ENCODE measurements at regions not wholly inside any gene's neighbourhood (a gene's known extent, or its start where the extent isn't known, plus 50 kb on each side); places are given as distances from the start of the nearest gene placed in this dataset.

- H3K79me2 ChIP-seq (ENCODE audit: control insufficient read depth, insufficient read depth, low read length): no peaks in the 10 kb centered on the region
- H3K4me2 ChIP-seq (ENCODE audit: insufficient read depth, low read length): no peak overlapping the region
- H4K20me1 ChIP-seq (replicated peaks; ENCODE audit: control insufficient read depth, extremely low read depth, insufficient read depth, low read length): no peaks in the 10 kb centered on the region
- intact Hi-C loops (cut with micrococcal nuclease): no loop called here
- no peaks in the 10 kb centered on the region for H3K9me3 ChIP-seq (replicated peaks; ENCODE audit: control insufficient read depth, insufficient read depth, low read length)
- ChIA-PET CTCF (interaction anchor here (0.7 to 0.9 kb wide), 3 partner anchors 82 to 466 kb away, joined by 3 read pairs; partner anchors contain the start of gene TMEFF2), POLR2A (no interaction called here)
- H3K4me3 ChIP-seq (replicated peaks in 1 of 3; ENCODE audit: insufficient read depth in 1 of 3, low read depth in 1 of 3, low read length in 3 of 3): no peak overlapping the region
- H3K9ac ChIP-seq (replicated peaks; ENCODE audit: extremely low read depth, insufficient read depth, low read length): no peak overlapping the region
- H3K4me1 ChIP-seq (ENCODE audit: control insufficient read depth, extremely low read depth, insufficient read depth, low read length): peaks cover 5% of the 10 kb centered on the region
- no TSS peak for BruUV-seq (replicated peaks)
- no peaks in the 10 kb centered on the region for H3K9me1 ChIP-seq (replicated peaks; ENCODE audit: control insufficient read depth, extremely low read depth, insufficient read depth, low read length)
- DNase-seq (ENCODE audit: low read depth, low spot score): no peak
- dilution Hi-C loops (cut with MboI; ENCODE audit: extremely low pct_ligation_motif_present, low sequenced_read_pairs): no loop called here
- no peak for TF ChIP-seq CTCF (IDR thresholded peaks at IDR 0.05; ENCODE audit: extremely low read depth in 1 of 2, insufficient read depth in 1 of 2, low read depth in 1 of 2, low read length in 2 of 2)
- no peak for TF ChIP-seq JUN (IDR thresholded peaks at IDR 0.05; ENCODE audit: borderline replicate concordance, insufficient read depth, insufficient read length, low read depth)
- TF ChIP-seq EZH2 (IDR thresholded peaks at IDR 0.05; ENCODE audit: borderline replicate concordance, low read depth, low read length, severe bottlenecking): no peak
- no peak for TF ChIP-seq MYC (IDR thresholded peaks at IDR 0.05; ENCODE audit: low read depth, low read length)
- no peak for TF ChIP-seq MAX (IDR thresholded peaks at IDR 0.05; ENCODE audit: insufficient read depth, insufficient read length)
- TF ChIP-seq POLR2AphosphoS5 (IDR thresholded peaks at IDR 0.05; ENCODE audit: insufficient read depth, low read depth, low read length): no peak
- no peak for TF ChIP-seq GATA2 (IDR thresholded peaks at IDR 0.05; ENCODE audit: insufficient read depth, insufficient read length, low read depth, low read length)
- H3K27ac ChIP-seq (ENCODE audit: insufficient read depth, low read depth, low read length): no peak overlapping the region
- H3K36me3 ChIP-seq (ENCODE audit: control insufficient read depth in 2 of 2, extremely low read depth in 1 of 2, insufficient read depth in 2 of 2, low read length in 2 of 2): no peaks in the 10 kb centered on the region
- no peak overlapping the region for H2AFZ ChIP-seq (ENCODE audit: low read depth, low read length)
- FAIRE-seq: no peak
- H3K27me3 ChIP-seq (ENCODE audit: control insufficient read depth in 2 of 2, insufficient read depth in 2 of 2, low read length in 2 of 2): no peaks in the 10 kb centered on the region
These were observed 82.9 kb upstream of the TMEFF2 start for GRCh38 chr2:192277494-192278109.

Measured in endothelial cell of umbilical vein (primary cell).